ENCODE measurements at regions not wholly inside any gene's neighbourhood (a gene's known extent, or its start where the extent isn't known, plus 50 kb on each side); places are given as distances from the start of the nearest gene placed in this dataset.

DNA sequence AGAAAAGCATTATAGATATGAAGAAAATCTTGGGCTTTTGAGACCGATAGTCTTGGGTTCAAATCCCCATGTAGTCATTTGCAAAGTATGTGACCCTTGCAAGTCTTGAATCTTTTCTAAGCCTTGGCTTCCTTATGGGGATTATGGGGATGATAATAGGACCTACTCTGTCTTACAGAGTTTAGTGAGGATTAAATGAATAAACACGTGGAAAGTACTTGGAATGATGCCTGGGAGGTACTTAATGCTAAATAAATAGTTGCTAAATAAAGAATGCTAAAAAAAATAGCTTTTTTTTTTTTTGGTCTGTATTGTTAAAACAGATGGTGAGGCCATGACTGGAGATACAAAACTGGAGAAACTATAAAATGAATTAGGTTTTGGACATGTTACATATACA lies 292.7 kb downstream of the GPAT3 start:
- WGBS: 29% methylated on average over 2 of the region's 2 CpGs
- intact Hi-C loops (cut with DNase I): no loop called here

DNA sequence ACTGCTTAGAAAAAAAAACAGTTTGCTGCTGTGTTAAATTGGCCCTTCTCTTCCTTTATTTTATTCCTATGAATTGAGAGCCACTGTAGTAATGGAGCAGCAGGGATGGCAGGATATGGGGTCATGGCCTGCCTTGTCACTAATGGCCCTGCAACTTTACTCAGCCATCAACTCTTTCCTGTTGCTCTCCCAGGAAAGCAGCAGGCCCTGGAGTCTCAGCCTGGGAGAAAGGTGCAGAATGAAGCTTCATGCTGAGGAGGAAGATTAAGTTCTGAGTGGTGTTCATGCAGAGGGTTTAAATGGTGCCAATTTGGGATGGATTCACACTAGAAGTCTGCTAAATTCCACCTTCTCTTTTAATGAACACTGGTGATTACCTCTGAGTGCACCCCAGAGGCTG lies 285.6 kb downstream of the GPAT3 start:
- H3K27ac ChIP-seq (replicated peaks in 1 of 4): no peak overlapping the region

More for the DNA sequence above, 292.7 kb downstream of the GPAT3 start:
- no peak for DNase-seq (ENCODE audit: extremely low spot score)
- Histone ChIP-seq H3K4me3 (no peak overlapping the region), H3K27me3 (no peaks in the 10 kb centered on the region), H3K4me1 (peaks cover 0 to 16% (median 0%) of the 10 kb centered on the region in 4 donors), H3K27ac (replicated peaks in 1 of 4) (no peak overlapping the region), H3K36me3 (no peaks in the 10 kb centered on the region), H3K9me3 (no peaks in the 10 kb centered on the region)
- TF ChIP-seq, protein P1, sequence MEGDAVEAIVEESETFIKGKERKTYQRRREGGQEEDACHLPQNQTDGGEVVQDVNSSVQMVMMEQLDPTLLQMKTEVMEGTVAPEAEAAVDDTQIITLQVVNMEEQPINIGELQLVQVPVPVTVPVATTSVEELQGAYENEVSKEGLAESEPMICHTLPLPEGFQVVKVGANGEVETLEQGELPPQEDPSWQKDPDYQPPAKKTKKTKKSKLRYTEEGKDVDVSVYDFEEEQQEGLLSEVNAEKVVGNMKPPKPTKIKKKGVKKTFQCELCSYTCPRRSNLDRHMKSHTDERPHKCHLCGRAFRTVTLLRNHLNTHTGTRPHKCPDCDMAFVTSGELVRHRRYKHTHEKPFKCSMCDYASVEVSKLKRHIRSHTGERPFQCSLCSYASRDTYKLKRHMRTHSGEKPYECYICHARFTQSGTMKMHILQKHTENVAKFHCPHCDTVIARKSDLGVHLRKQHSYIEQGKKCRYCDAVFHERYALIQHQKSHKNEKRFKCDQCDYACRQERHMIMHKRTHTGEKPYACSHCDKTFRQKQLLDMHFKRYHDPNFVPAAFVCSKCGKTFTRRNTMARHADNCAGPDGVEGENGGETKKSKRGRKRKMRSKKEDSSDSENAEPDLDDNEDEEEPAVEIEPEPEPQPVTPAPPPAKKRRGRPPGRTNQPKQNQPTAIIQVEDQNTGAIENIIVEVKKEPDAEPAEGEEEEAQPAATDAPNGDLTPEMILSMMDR (IDR thresholded peaks at IDR 0.05): no peak
- TF ChIP-seq POLR2A (IDR thresholded peaks at IDR 0.05; ENCODE audit: low read depth) (no peak), POLR2AphosphoS5 (IDR thresholded peaks at IDR 0.05) (no peak), EP300 (IDR thresholded peaks at IDR 0.05) (no peak)

DNA sequence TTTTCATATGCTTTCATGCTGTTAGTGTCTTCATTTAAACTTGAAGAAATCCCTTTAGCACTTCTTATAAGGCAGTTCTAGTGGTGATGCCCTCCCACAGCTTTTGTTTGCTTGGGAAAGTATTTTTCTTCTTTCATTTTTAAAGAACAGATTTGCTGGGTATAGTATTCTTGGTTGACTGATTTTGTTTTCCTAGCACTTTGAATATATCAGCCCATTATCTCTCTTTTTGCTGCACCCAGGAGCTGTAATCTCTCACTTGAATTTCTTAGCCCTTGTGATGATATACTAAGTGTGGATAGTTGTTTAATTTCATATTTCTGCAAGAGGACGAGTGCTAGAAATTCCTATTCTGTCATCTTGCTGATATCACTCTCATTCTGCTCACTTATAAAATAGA lies 283.7 kb downstream of the GPAT3 start:
- 89% methylated on average over 1 of the region's 1 CpG for WGBS
- DNase-seq (ENCODE audit: extremely low spot score): no peak
- no peaks in the 10 kb centered on the region for H3K36me3 ChIP-seq

More for the DNA sequence above, 285.6 kb downstream of the GPAT3 start:
- Histone ChIP-seq H3K36me3 (no peaks in the 10 kb centered on the region), H3K27me3 (no peaks in the 10 kb centered on the region), H3K4me1 (no peaks in the 10 kb centered on the region), H3K4me3 (no peak overlapping the region), H3K9me3 (peaks cover 0 to 11% (median 8%) of the 10 kb centered on the region in 4 donors)
- no peak for TF ChIP-seq POLR2A (IDR thresholded peaks at IDR 0.05; ENCODE audit: low read depth)
- no peak for TF ChIP-seq POLR2AphosphoS5 (IDR thresholded peaks at IDR 0.05)
- TF ChIP-seq, protein P1 (IDR thresholded peaks at IDR 0.05): no peak
- TF ChIP-seq EP300 (IDR thresholded peaks at IDR 0.05): no peak
- intact Hi-C loops (cut with DNase I): no loop called here
- DNase-seq (ENCODE audit: extremely low spot score): no peak

DNA sequence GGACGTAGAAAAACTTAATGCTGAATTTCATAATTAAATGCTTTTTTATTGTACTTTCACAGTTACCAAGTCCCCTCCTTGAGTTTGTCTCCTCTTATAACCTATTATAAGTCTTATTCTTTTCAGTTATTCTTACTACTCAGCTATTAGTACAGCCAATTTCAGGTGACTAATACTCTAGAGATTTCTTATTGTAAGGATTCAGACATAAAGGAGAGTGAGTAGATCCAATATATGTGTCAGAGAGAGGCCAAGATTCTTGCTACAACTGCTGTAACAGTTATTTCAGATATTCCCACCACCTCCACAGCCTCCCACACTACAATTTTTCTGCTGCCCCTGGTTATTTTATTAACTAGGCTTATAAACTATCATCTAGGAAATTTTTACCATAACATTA lies 274.5 kb downstream of the GPAT3 start:
- Histone ChIP-seq H3K27ac (replicated peaks in 1 of 4) (no peak overlapping the region), H3K4me3 (no peak overlapping the region), H3K9me3 (no peaks in the 10 kb centered on the region), H3K36me3 (no peaks in the 10 kb centered on the region), H3K4me1 (no peaks in the 10 kb centered on the region), H3K27me3 (no peaks in the 10 kb centered on the region)
- TF ChIP-seq EP300 (IDR thresholded peaks at IDR 0.05): no peak
- TF ChIP-seq POLR2A (IDR thresholded peaks at IDR 0.05; ENCODE audit: low read depth): no peak
- TF ChIP-seq, protein P1 (IDR thresholded peaks at IDR 0.05): no peak
- DNase-seq (ENCODE audit: extremely low spot score): no peak
- 77% methylated on average over 1 of the region's 1 CpG for WGBS
- intact Hi-C loops (cut with DNase I): no loop called here

More for the DNA sequence above, 283.7 kb downstream of the GPAT3 start:
- no peaks in the 10 kb centered on the region for H3K27me3 ChIP-seq
- no peak overlapping the region for H3K27ac ChIP-seq (replicated peaks in 1 of 4)
- intact Hi-C loops (cut with DNase I): no loop called here
- peaks cover 0 to 11% (median 8%) of the 10 kb centered on the region in 4 donors for H3K9me3 ChIP-seq
- TF ChIP-seq POLR2A (IDR thresholded peaks at IDR 0.05; ENCODE audit: low read depth): no peak
- TF ChIP-seq, protein P1 (IDR thresholded peaks at IDR 0.05): no peak
- TF ChIP-seq POLR2AphosphoS5 (IDR thresholded peaks at IDR 0.05): no peak
- TF ChIP-seq EP300 (IDR thresholded peaks at IDR 0.05): no peak
- H3K4me1 ChIP-seq: no peaks in the 10 kb centered on the region
- no peak overlapping the region for H3K4me3 ChIP-seq

DNA sequence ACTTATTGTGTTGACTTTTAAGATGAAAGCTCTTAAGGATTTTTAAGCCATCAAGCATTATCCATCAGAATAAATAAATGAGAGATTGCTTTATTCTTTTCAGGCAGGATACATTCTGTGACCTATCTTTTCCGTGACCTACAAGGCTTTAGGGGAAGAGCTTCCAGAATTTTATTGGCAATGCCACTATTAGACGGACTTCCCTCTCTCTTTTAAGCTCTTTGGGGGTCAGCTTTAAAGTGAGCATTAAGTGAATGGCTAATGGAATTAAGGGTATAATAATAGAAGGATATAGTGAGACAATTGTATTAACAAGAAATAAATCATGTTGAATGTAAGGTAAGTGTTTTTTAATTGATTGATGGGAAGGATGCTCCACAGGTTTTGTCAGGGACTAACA lies 273.7 kb downstream of the GPAT3 start:
- Histone ChIP-seq H3K9me3 (no peaks in the 10 kb centered on the region), H3K27ac (replicated peaks in 1 of 4) (no peak overlapping the region), H3K36me3 (no peaks in the 10 kb centered on the region), H3K27me3 (no peaks in the 10 kb centered on the region), H3K4me3 (no peak overlapping the region), H3K4me1 (no peaks in the 10 kb centered on the region)
- TF ChIP-seq POLR2AphosphoS5 (IDR thresholded peaks at IDR 0.05) (no peak), EP300 (IDR thresholded peaks at IDR 0.05) (no peak), POLR2A (IDR thresholded peaks at IDR 0.05; ENCODE audit: low read depth) (no peak)
- TF ChIP-seq, protein P1 (IDR thresholded peaks at IDR 0.05): no peak
- WGBS: 79% methylated on average over 2 of the region's 2 CpGs
- no peak for DNase-seq (ENCODE audit: extremely low spot score)
- intact Hi-C loops (cut with DNase I): no loop called here
